Natural killer cell (primary cell): ENCODE measurements at regions not wholly inside any gene's neighbourhood (a gene's known extent, or its start where the extent isn't known, plus 50 kb on each side); places are given as distances from the start of the nearest gene placed in this dataset.

ENCODE experiments used
- ATAC-seq, 3 donors: fragments of 150-1000 bp in 2 of 3; fragments of 200-7000 bp in 1 of 3; cut with Tn5 transposase; 1 replicate in 1 of 3; 2 replicates in 2 of 3; pipeline ENCODE4 v1.10.0; 2021; ENCODE audit warnings: mild to moderate bottlenecking in 2 of 3, moderate library complexity in 2 of 3
- DNase-seq, 2 donors: peaks; one replicate each; pipeline versions ENCODE4 v3.0.0 to v3.0.0-alpha.2; 2013 to 2021; ENCODE audit warnings: mixed read lengths in 1 of 2
- H3K27ac ChIP-seq: one replicate; pipeline ENCODE4 v1.5.1; 2013; ENCODE audit warnings: mild to moderate bottlenecking, low read length
- H3K27me3 ChIP-seq: one replicate; pipeline ENCODE4 v1.6.1; 2013; ENCODE audit warnings: low read length; ENCODE audit not compliant: control insufficient read depth, insufficient read depth
- H3K36me3 ChIP-seq: one replicate; pipeline ENCODE4 v1.6.1; 2013; ENCODE audit warnings: low read length; ENCODE audit not compliant: control insufficient read depth, insufficient read depth
- H3K4me1 ChIP-seq: one replicate; pipeline ENCODE4 v1.6.1; 2013; ENCODE audit warnings: low read length; ENCODE audit not compliant: control insufficient read depth, insufficient read depth
- H3K4me3 ChIP-seq: one replicate; pipeline ENCODE4 v1.5.1; 2013; ENCODE audit warnings: low read length
- H3K9me3 ChIP-seq: one replicate; pipeline ENCODE4 v1.6.1; 2013; ENCODE audit warnings: low read length; ENCODE audit not compliant: control insufficient read depth, insufficient read depth
- H3K27ac Mint-ChIP-seq, 2 donors: one replicate each; pipeline ENCODE4 v1.8.0; 2022; ENCODE audit warnings: mild to moderate bottlenecking in 2 of 2, mixed read lengths in 2 of 2, moderate library complexity in 1 of 2
- H3K27me3 Mint-ChIP-seq, 2 donors: one replicate each; pipeline ENCODE4 v1.8.0; 2022; ENCODE audit warnings: low read depth in 2 of 2, mixed read lengths in 2 of 2
- H3K36me3 Mint-ChIP-seq: one replicate; pipeline ENCODE4 v1.8.0; 2022; ENCODE audit warnings: mixed read lengths
- H3K4me1 Mint-ChIP-seq, 2 donors: one replicate each; pipeline ENCODE4 v1.8.0; 2022; ENCODE audit warnings: mixed read lengths in 2 of 2
- H3K4me3 Mint-ChIP-seq: one replicate; pipeline ENCODE4 v1.8.0; 2022; ENCODE audit warnings: mild to moderate bottlenecking, moderate library complexity, mixed read lengths
- H3K9me3 Mint-ChIP-seq, 2 donors: one replicate each; pipeline ENCODE4 v1.8.0; 2022; ENCODE audit warnings: mixed read lengths in 2 of 2
- CTCF ChIP-seq: fragments of 200-600 bp; IDR thresholded peaks from one replicate; pipeline ENCODE4 v1.8.0; 2022; ENCODE audit warnings: antibody characterized with exemption
- WGBS: methylation state at CpG from one replicate; pipeline ENCODE4 v1.1.7; 2013; ENCODE audit warnings: missing lambda C conversion rate; ENCODE audit not compliant: insufficient coverage; 5-methylcytosine and 5-hydroxymethylcytosine counted together
- intact Hi-C: fragments of 100-400 bp; cut with micrococcal nuclease; formaldehyde crosslinking; loops from one replicate; pipeline ENCODE4 v1.14.2; 2022

- no peak for TF ChIP-seq CTCF
- H3K36me3 Mint-ChIP-seq, result peaks cover 15% of the 10 kb centered on the region
- no peak overlapping the region for H3K4me3 ChIP-seq
- H3K27me3 ChIP-seq, result no peaks in the 10 kb centered on the region
- WGBS, result 73% methylated on average over 2 of the region's 2 CpGs
- no peak overlapping the region for H3K27ac Mint-ChIP-seq
- H3K9me3 ChIP-seq, result peaks cover 11% of the 10 kb centered on the region
- no peak for ATAC-seq
- no peaks in the 10 kb centered on the region for H3K27me3 Mint-ChIP-seq
- intact Hi-C loops, result no loop called here
- H3K27ac ChIP-seq, result no peak overlapping the region
- no peaks in the 10 kb centered on the region for H3K4me1 ChIP-seq
- H3K4me1 Mint-ChIP-seq, result no peaks in the 10 kb centered on the region
- no peaks in the 10 kb centered on the region for H3K36me3 ChIP-seq
- peaks cover 12 to 14% of the 10 kb centered on the region in 2 donors for H3K9me3 Mint-ChIP-seq
- DNase-seq, result no peak
- H3K4me3 Mint-ChIP-seq, result no peak overlapping the region
These were observed 1589.9 kb downstream of the SLITRK1 start for GRCh38 chr13:82292334-82292733.

- Histone ChIP-seq H3K27ac (no peak overlapping the region), H3K36me3 (no peaks in the 10 kb centered on the region), H3K27me3 (no peaks in the 10 kb centered on the region), H3K4me1 (no peaks in the 10 kb centered on the region), H3K9me3 (peaks cover 11% of the 10 kb centered on the region), H3K4me3 (no peak overlapping the region)
- DNase-seq, result no peak
- no peak for ATAC-seq
- intact Hi-C loops, result no loop called here
- Mint-ChIP-seq H3K4me1 (no peaks in the 10 kb centered on the region), H3K9me3 (peaks cover 13 to 14% of the 10 kb centered on the region in 2 donors), H3K4me3 (no peak overlapping the region), H3K36me3 (peaks cover 15% of the 10 kb centered on the region), H3K27me3 (no peaks in the 10 kb centered on the region), H3K27ac (no peak overlapping the region)
- WGBS, result 91% methylated on average over 3 of the region's 3 CpGs
- TF ChIP-seq CTCF, result no peak
These were observed 1590.4 kb downstream of the SLITRK1 start for GRCh38 chr13:82291852-82292251.

GRCh38 chr13:82275644-82276043, 1606.6 kb downstream of the SLITRK1 start:
- no peak for TF ChIP-seq CTCF
- intact Hi-C loops, result no loop called here
- Histone ChIP-seq H3K9me3 (peaks cover 12% of the 10 kb centered on the region), H3K4me3 (no peak overlapping the region), H3K27ac (no peak overlapping the region), H3K27me3 (no peaks in the 10 kb centered on the region), H3K4me1 (no peaks in the 10 kb centered on the region), H3K36me3 (no peaks in the 10 kb centered on the region)
- Mint-ChIP-seq H3K27ac (no peak overlapping the region), H3K4me1 (no peaks in the 10 kb centered on the region), H3K27me3 (no peaks in the 10 kb centered on the region), H3K4me3 (no peak overlapping the region), H3K36me3 (peaks cover 14% of the 10 kb centered on the region), H3K9me3 (peaks cover 10 to 21% of the 10 kb centered on the region in 2 donors)
- ATAC-seq, result no peak
- 91% methylated on average over 6 of the region's 6 CpGs for WGBS
- no peak for DNase-seq

GRCh38 chr13:82259284-82259683, 1623.0 kb downstream of the SLITRK1 start:
- Histone ChIP-seq H3K27me3 (no peaks in the 10 kb centered on the region), H3K9me3 (peaks cover 2% of the 10 kb centered on the region), H3K4me1 (no peaks in the 10 kb centered on the region), H3K4me3 (no peak overlapping the region), H3K36me3 (no peaks in the 10 kb centered on the region), H3K27ac (no peak overlapping the region)
- Mint-ChIP-seq H3K9me3 (peaks cover 14 to 16% of the 10 kb centered on the region in 2 donors), H3K4me1 (no peaks in the 10 kb centered on the region), H3K36me3 (peaks cover 8% of the 10 kb centered on the region), H3K27ac (no peak overlapping the region), H3K4me3 (no peak overlapping the region), H3K27me3 (no peaks in the 10 kb centered on the region)
- 94% methylated on average over 13 of the region's 13 CpGs for WGBS
- intact Hi-C loops, result no loop called here
- no peak for ATAC-seq
- DNase-seq, result no peak
- TF ChIP-seq CTCF, result no peak
